MM.1S (cell line): ENCODE measurements at regions not wholly inside any gene's neighbourhood (a gene's known extent, or its start where the extent isn't known, plus 50 kb on each side); places are given as distances from the start of the nearest gene placed in this dataset.
A peak's percentile ranks its signal among the peaks of the same experiment; 100 is the strongest.
"Not testable (repeated sequence)": the region's sequence is repeated elsewhere in the genome, so short reads cannot be mapped to it uniquely, and the experiment has no call there.

Experiments used
- DNase-seq: peaks from one replicate; pipeline ENCODE4 v3.0.0-alpha.2; 2015
- H2AFZ ChIP-seq: fragments of 300-600 bp; sonication (generic); 2 replicates; pipeline ENCODE4 v1.6.0; 2016; ENCODE audit warnings: antibody characterized with exemption, low read length
- H3F3A ChIP-seq: fragments of 300-600 bp; sonication (generic); 2 replicates; pipeline ENCODE4 v1.6.1; 2016; ENCODE audit warnings: mild to moderate bottlenecking, antibody characterized with exemption, low read length, moderate library complexity, mixed read lengths; ENCODE audit not compliant: insufficient read depth
- H3K27ac ChIP-seq: fragments of 300-600 bp; sonication (generic); 2 replicates; pipeline ENCODE4 v1.5.1; 2016; ENCODE audit warnings: mild to moderate bottlenecking, low read length
- H3K27me3 ChIP-seq: fragments of 300-600 bp; sonication (generic); replicated peaks from 2 replicates; pipeline ENCODE4 v1.6.0; 2016; ENCODE audit warnings: low read length; ENCODE audit not compliant: insufficient read depth
- H3K36me3 ChIP-seq: fragments of 300-600 bp; sonication (generic); replicated peaks from 2 replicates; pipeline ENCODE4 v1.6.1; 2016; ENCODE audit warnings: mild to moderate bottlenecking, low read length, mixed read lengths; ENCODE audit not compliant: insufficient read depth
- H3K4me1 ChIP-seq: fragments of 300-600 bp; sonication (generic); 2 replicates; pipeline ENCODE4 v1.6.1; 2016; ENCODE audit warnings: low read length, mixed read lengths
- H3K4me2 ChIP-seq: fragments of 300-600 bp; sonication (generic); 2 replicates; pipeline ENCODE4 v1.6.0; 2016; ENCODE audit warnings: low read depth, low read length
- H3K4me3 ChIP-seq: fragments of 300-600 bp; sonication (generic); 2 replicates; pipeline ENCODE4 v1.5.1; 2016; ENCODE audit warnings: low read length, mixed read lengths
- H3K79me2 ChIP-seq: fragments of 300-600 bp; sonication (generic); 2 replicates; pipeline ENCODE4 v1.6.1; 2016; ENCODE audit warnings: mixed run types, low read length, mixed read lengths
- H3K9ac ChIP-seq: fragments of 300-600 bp; sonication (generic); 2 replicates; pipeline ENCODE4 v1.6.1; 2016; ENCODE audit warnings: low read length, mixed read lengths
- H3K9me2 ChIP-seq: fragments of 300-600 bp; sonication (generic); replicated peaks from 2 replicates; pipeline ENCODE4 v1.6.1; 2016; ENCODE audit warnings: mild to moderate bottlenecking, low read length, mixed read lengths; ENCODE audit not compliant: insufficient read depth
- H3K9me3 ChIP-seq: fragments of 300-600 bp; sonication (generic); replicated peaks from 2 replicates; pipeline ENCODE4 v1.6.1; 2016; ENCODE audit warnings: mild to moderate bottlenecking, low read length, mixed read lengths; ENCODE audit not compliant: insufficient read depth
- H4K20me1 ChIP-seq: fragments of 300-600 bp; sonication (generic); 2 replicates; pipeline ENCODE4 v1.6.1; 2016; ENCODE audit warnings: mild to moderate bottlenecking, low read length, moderate library complexity, mixed read lengths; ENCODE audit not compliant: insufficient read depth
- CTCF ChIP-seq: fragments of 300-600 bp; sonication (generic); IDR thresholded peaks from 2 replicates; pipeline ENCODE4 v1.5.1; 2016; ENCODE audit warnings: antibody characterized with exemption, low read length, mixed read lengths
- EZH2 ChIP-seq: fragments of 300-600 bp; sonication (generic); optimal IDR thresholded peaks from 2 replicates; pipeline ENCODE3; 2017; ENCODE audit warnings: low read depth, mild to moderate bottlenecking, antibody characterized with exemption, low read length, mixed read lengths
- EZH2phosphoT487 ChIP-seq: fragments of 300-600 bp; sonication (generic); IDR thresholded peaks from 2 replicates; pipeline ENCODE4 v1.6.1; 2018; ENCODE audit warnings: antibody characterized with exemption, low read length

DNA sequence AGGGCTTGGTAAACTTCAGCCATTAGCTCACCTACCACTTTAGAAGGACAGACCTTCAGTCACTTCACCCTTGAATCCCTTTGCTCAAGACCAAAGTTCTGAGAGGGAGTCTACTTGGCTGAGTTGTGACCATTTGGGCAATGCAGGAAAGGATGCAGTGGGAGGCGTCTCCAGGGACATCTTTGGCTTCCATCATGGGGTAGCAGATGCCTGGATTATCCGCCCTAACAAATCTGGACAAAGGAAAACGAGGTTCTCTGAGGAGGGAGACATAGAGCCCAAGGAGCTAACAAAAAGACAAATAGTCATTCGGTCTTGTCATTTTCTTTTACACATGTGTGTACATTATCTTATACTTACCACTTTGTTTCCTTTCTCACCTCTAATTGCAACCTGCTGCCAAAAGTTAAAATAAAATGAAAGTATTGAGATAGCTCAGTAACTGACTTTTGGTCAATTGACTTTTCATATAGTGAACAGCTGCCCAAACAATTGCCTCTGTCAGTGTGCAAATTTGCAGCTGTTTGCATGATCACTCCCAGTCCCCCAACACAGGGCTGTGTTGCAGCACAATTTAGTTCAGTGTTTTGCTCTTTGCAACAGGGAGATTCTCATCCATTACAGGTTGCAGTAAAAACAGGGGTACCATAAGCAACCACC lies 108.9 kb upstream of the EEF2KMT start:
- no peaks in the 10 kb centered on the region for H3F3A ChIP-seq
- no peaks in the 10 kb centered on the region for H3K9me2 ChIP-seq
- H3K9me3 ChIP-seq: no peaks in the 10 kb centered on the region
- no peaks in the 10 kb centered on the region for H3K36me3 ChIP-seq
- no peak overlapping the region for H3K27ac ChIP-seq
- H3K9ac ChIP-seq: no peak overlapping the region
- H3K79me2 ChIP-seq: no peaks in the 10 kb centered on the region
- no peak overlapping the region for H3K4me2 ChIP-seq
- H3K4me1 ChIP-seq: no peaks in the 10 kb centered on the region
- DNase-seq: no peak
- H4K20me1 ChIP-seq: no peaks in the 10 kb centered on the region
- no peak overlapping the region for H3K4me3 ChIP-seq
- no peaks in the 10 kb centered on the region for H3K27me3 ChIP-seq
- no peak overlapping the region for H2AFZ ChIP-seq
- TF ChIP-seq CTCF: no peak

GRCh38 chr16:5205361-5206040 lies 107.9 kb upstream of the EEF2KMT start:
- Histone ChIP-seq H2AFZ (0 out of 2 replicates have a peak overlapping the region, but pooled peaks have one; percentile 9), H3K4me2 (peak overlapping the region; percentile 28; the same call in 1 of the 2 replicates), H3K9me2 (no peaks in the 10 kb centered on the region), H3K4me1 (no peaks in the 10 kb centered on the region), H3K9me3 (no peaks in the 10 kb centered on the region), H3K9ac (no peak overlapping the region), H3K4me3 (0 out of 2 replicates have a peak overlapping the region, but pooled peaks have one; percentile 6), H4K20me1 (no peaks in the 10 kb centered on the region), H3F3A (no peaks in the 10 kb centered on the region), H3K36me3 (no peaks in the 10 kb centered on the region), H3K27me3 (no peaks in the 10 kb centered on the region), H3K79me2 (no peaks in the 10 kb centered on the region), H3K27ac (no peak overlapping the region)
- no peak for TF ChIP-seq EZH2phosphoT487
- TF ChIP-seq CTCF: no peak
- no peak for TF ChIP-seq EZH2
- DNase-seq: no peak

GRCh38 chr16:5203675-5204074 lies 106.1 kb upstream of the EEF2KMT start:
- DNase-seq, H3K4me1 ChIP-seq: not testable (repeated sequence)

DNA sequence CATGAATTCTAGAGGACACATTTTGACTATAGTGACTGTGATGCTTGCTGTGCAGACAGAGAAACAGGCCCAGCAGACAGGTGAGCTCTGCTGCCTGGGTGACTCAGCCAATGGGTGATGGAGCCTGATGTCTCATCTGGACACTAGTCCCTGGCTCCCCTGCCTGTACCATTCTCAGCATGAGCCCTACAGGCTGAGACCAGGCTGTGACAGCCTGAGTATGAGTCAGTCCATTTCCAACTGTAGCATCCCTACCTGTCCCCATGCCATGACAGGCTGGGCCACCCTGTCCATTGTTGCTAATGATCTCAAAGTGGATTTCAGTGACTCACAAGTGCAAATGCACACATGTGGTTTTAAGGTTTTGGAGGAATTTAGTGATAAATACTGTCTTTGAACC lies 102.5 kb upstream of the EEF2KMT start:
- H3K9me2 ChIP-seq: no peaks in the 10 kb centered on the region
- no peaks in the 10 kb centered on the region for H3K27me3 ChIP-seq
- H3K4me2 ChIP-seq: no peak overlapping the region
- no peak overlapping the region for H3K4me3 ChIP-seq
- no peak for DNase-seq
- H3K36me3 ChIP-seq: no peaks in the 10 kb centered on the region
- no peak for TF ChIP-seq CTCF
- no peaks in the 10 kb centered on the region for H3F3A ChIP-seq
- no peaks in the 10 kb centered on the region for H3K79me2 ChIP-seq
- no peak overlapping the region for H3K9ac ChIP-seq
- H2AFZ ChIP-seq: no peak overlapping the region
- no peak overlapping the region for H3K27ac ChIP-seq
- H3K4me1 ChIP-seq: no peaks in the 10 kb centered on the region
- H4K20me1 ChIP-seq: no peaks in the 10 kb centered on the region
- H3K9me3 ChIP-seq: no peaks in the 10 kb centered on the region

More at GRCh38 chr16:5203675-5204074, 106.1 kb upstream of the EEF2KMT start:
- not testable (repeated sequence) for H3K9ac ChIP-seq, H3K27ac ChIP-seq, H3K27me3 ChIP-seq, H4K20me1 ChIP-seq, H3K4me2 ChIP-seq, H3K36me3 ChIP-seq, H3F3A ChIP-seq, H3K9me2 ChIP-seq, H2AFZ ChIP-seq, H3K79me2 ChIP-seq, H3K4me3 ChIP-seq, H3K9me3 ChIP-seq
